HG03460 (cell line): ENCODE measurements at regions not wholly inside any gene's neighbourhood (a gene's known extent, or its start where the extent isn't known, plus 50 kb on each side); places are given as distances from the start of the nearest gene placed in this dataset.
"Not testable (repeated sequence)": the region's sequence is repeated elsewhere in the genome, so short reads cannot be mapped to it uniquely, and the experiment has no call there.

Experiments
- ATAC-seq: cut with Tn5 transposase; IDR thresholded peaks from one replicate; pipeline ENCODE4 v1.9.1; 2021; ENCODE audit not compliant: unreplicated experiment

GRCh38 chr6:119838043-119838442, 488.5 kb upstream of the MAN1A1 start:
- no peak for ATAC-seq

GRCh38 chr6:119834418-119834817, 484.9 kb upstream of the MAN1A1 start:
- ATAC-seq = no peak

- no peak for ATAC-seq
Observed at GRCh38 chr6:119832411-119832810, 482.9 kb upstream of the MAN1A1 start.

- no peak for ATAC-seq
Observed at GRCh38 chr6:119830494-119831295, 481.1 kb upstream of the MAN1A1 start.

- ATAC-seq = no peak
Observed at GRCh38 chr6:119830069-119830468, 480.5 kb upstream of the MAN1A1 start.

GRCh38 chr6:119829499-119829898, 479.9 kb upstream of the MAN1A1 start:
- not testable (repeated sequence) for ATAC-seq

- no peak for ATAC-seq
Observed at GRCh38 chr6:119829006-119829405, 479.4 kb upstream of the MAN1A1 start.

GRCh38 chr6:119821380-119821779, 471.8 kb upstream of the MAN1A1 start:
- no peak for ATAC-seq

GRCh38 chr6:119818876-119819275, 469.3 kb upstream of the MAN1A1 start:
- ATAC-seq = no peak

- no peak for ATAC-seq
Observed at GRCh38 chr6:119814609-119815400, 465.2 kb upstream of the MAN1A1 start.

- no peak for ATAC-seq
Observed at GRCh38 chr6:119802464-119802863, 452.9 kb upstream of the MAN1A1 start.

GRCh38 chr6:119801056-119801455, 451.5 kb upstream of the MAN1A1 start:
- ATAC-seq = no peak

GRCh38 chr6:119800526-119800925, 451.0 kb upstream of the MAN1A1 start:
- ATAC-seq = no peak

GRCh38 chr6:119799596-119800509, 450.3 kb upstream of the MAN1A1 start:
- ATAC-seq = no peak

GRCh38 chr6:119791736-119792135, 442.2 kb upstream of the MAN1A1 start:
- no peak for ATAC-seq

- ATAC-seq = no peak
Observed at GRCh38 chr6:119781365-119781764, 431.8 kb upstream of the MAN1A1 start.

- ATAC-seq = no peak
Observed at GRCh38 chr6:119768201-119768600, 418.6 kb upstream of the MAN1A1 start.

GRCh38 chr6:119764927-119765681, 415.5 kb upstream of the MAN1A1 start:
- ATAC-seq = no peak

GRCh38 chr6:119760046-119760445, 410.5 kb upstream of the MAN1A1 start:
- ATAC-seq = no peak

- no peak for ATAC-seq
Observed at GRCh38 chr6:119758385-119758784, 408.8 kb upstream of the MAN1A1 start.
